SK-N-SH treated with all-trans-retinoic acid at 6 μM for 48 hours (cell line): ENCODE measurements at regions not wholly inside any gene's neighbourhood (a gene's known extent, or its start where the extent isn't known, plus 50 kb on each side); places are given as distances from the start of the nearest gene placed in this dataset.

Experiments used
- CSDC2 ChIP-seq: fragments of 250-450 bp; sonication (Bioruptor Pico); IDR thresholded peaks from 2 replicates; pipeline ENCODE4 v1.5.0; 2020; ENCODE audit warnings: mild to moderate bottlenecking, moderate library complexity
- CSRNP3 ChIP-seq: fragments of 250-450 bp; sonication (Bioruptor Pico); IDR thresholded peaks from 2 replicates; pipeline ENCODE4 v1.5.1; 2021; ENCODE audit warnings: mild to moderate bottlenecking, moderate library complexity
- PATZ1 ChIP-seq: fragments of 250-450 bp; sonication (Bioruptor Pico); IDR thresholded peaks from 2 replicates; pipeline ENCODE4 v1.8.0; 2020; ENCODE audit warnings: mild to moderate bottlenecking, moderate library complexity, borderline replicate concordance
- ZC3H10 ChIP-seq: fragments of 250-450 bp; sonication (Bioruptor Pico); IDR thresholded peaks from 2 replicates; pipeline ENCODE4 v1.5.1; 2021; ENCODE audit warnings: mild to moderate bottlenecking, moderate library complexity
- ZFP3 ChIP-seq: fragments of 250-450 bp; sonication (Bioruptor Pico); IDR thresholded peaks from 2 replicates; pipeline ENCODE4 v1.5.0; 2020; ENCODE audit warnings: mild to moderate bottlenecking, moderate library complexity
- ZNF565 ChIP-seq: fragments of 450-650 bp; formaldehyde crosslinking; conservative IDR thresholded peaks from 2 replicates; pipeline ENCODE4 v1.5.0; 2020; ENCODE audit warnings: low read depth, mild to moderate bottlenecking, moderate library complexity
- ZNF70 ChIP-seq: fragments of 450-650 bp; formaldehyde crosslinking; IDR thresholded peaks from 2 replicates; pipeline ENCODE4 v1.5.0; 2020; ENCODE audit warnings: mild to moderate bottlenecking, moderate library complexity
- TF ChIP-seq, protein P1 (sequence below): fragments of 250-450 bp; sonication (Bioruptor Pico); IDR thresholded peaks from 2 replicates; pipeline ENCODE4 v1.5.1; 2020; ENCODE audit warnings: low read depth, mild to moderate bottlenecking, moderate library complexity
- TF ChIP-seq, protein P2 (sequence below): fragments of 250-450 bp; sonication (Bioruptor Pico); IDR thresholded peaks from 2 replicates; pipeline ENCODE4 v1.8.0; 2021; ENCODE audit warnings: low read depth, mild to moderate bottlenecking, moderate library complexity, borderline replicate concordance

DNA sequence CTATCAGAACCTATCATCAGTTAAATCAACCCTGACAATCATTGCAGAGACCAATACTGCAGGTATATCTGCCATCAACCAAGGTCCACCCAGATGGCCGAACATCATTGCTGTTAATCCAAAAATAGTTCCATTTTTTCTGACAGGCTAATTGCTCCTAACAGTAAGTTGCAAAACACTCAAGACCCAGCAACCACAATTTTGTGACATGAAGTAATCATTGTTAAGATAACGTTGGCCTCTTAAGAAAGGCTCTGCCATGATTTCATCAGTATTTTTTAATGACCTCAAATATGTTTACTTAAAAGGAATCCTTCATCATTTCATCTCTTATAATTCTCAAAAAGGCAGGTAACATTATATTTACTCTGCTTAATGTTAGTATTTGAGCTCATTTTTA, 553.4 kb upstream of the POM121L12 start:
- TF ChIP-seq ZNF70 (no peak), ZFP3 (CRISPR knock-in tag) (no peak), CSDC2 (no peak), PATZ1 (CRISPR knock-in tag) (no peak), ZNF565 (CRISPR knock-in tag) (no peak), ZC3H10 (no peak), CSRNP3 (CRISPR knock-in tag) (no peak)
- TF ChIP-seq, protein P1, sequence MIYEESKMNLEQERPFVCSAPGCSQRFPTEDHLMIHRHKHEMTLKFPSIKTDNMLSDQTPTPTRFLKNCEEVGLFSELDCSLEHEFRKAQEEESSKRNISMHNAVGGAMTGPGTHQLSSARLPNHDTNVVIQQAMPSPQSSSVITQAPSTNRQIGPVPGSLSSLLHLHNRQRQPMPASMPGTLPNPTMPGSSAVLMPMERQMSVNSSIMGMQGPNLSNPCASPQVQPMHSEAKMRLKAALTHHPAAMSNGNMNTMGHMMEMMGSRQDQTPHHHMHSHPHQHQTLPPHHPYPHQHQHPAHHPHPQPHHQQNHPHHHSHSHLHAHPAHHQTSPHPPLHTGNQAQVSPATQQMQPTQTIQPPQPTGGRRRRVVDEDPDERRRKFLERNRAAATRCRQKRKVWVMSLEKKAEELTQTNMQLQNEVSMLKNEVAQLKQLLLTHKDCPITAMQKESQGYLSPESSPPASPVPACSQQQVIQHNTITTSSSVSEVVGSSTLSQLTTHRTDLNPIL: no peak
- TF ChIP-seq, protein P2, sequence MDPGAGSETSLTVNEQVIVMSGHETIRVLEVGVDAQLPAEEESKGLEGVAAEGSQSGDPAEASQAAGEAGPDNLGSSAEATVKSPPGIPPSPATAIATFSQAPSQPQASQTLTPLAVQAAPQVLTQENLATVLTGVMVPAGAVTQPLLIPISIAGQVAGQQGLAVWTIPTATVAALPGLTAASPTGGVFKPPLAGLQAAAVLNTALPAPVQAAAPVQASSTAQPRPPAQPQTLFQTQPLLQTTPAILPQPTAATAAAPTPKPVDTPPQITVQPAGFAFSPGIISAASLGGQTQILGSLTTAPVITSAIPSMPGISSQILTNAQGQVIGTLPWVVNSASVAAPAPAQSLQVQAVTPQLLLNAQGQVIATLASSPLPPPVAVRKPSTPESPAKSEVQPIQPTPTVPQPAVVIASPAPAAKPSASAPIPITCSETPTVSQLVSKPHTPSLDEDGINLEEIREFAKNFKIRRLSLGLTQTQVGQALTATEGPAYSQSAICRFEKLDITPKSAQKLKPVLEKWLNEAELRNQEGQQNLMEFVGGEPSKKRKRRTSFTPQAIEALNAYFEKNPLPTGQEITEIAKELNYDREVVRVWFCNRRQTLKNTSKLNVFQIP (CRISPR knock-in tag): no peak
